Tibial artery (tissue), 4 donors: ENCODE measurements at regions not wholly inside any gene's neighbourhood (a gene's known extent, or its start where the extent isn't known, plus 50 kb on each side); places are given as distances from the start of the nearest gene placed in this dataset.

ENCODE experiments used
- DNase-seq, 2 donors: peaks; one replicate each; pipeline ENCODE4 v3.0.0-alpha.2; 2019
- H3K27ac ChIP-seq, 2 donors: fragments of 200-600 bp; sonication (generic) in 1 of 2; 1 replicate in 1 of 2; 2 replicates in 1 of 2; pipeline ENCODE4 v1.5.1; 2018 to 2019; ENCODE audit warnings: mild to moderate bottlenecking in 1 of 2
- H3K27me3 ChIP-seq, 2 donors: fragments of 200-600 bp; sonication (generic) in 1 of 2; one replicate each; pipeline versions ENCODE4 v1.5.1 to v1.6.0; 2016 to 2019
- H3K36me3 ChIP-seq, 3 donors: fragments of 200-600 bp; sonication (generic) in 2 of 3; one replicate each; pipeline ENCODE4 v1.5.1; 2016 to 2019; ENCODE audit warnings: mild to moderate bottlenecking in 2 of 3
- H3K4me1 ChIP-seq, 4 donors: fragments of 200-600 bp; sonication (generic) in 2 of 4; 1 replicate in 3 of 4; 2 replicates in 1 of 4; pipeline ENCODE4 v1.5.1; 2016 to 2019
- H3K4me3 ChIP-seq, 2 donors: fragments of 200-600 bp; sonication (generic) in 1 of 2; 1 replicate in 1 of 2; 2 replicates in 1 of 2; pipeline ENCODE4 v1.5.1; 2018 to 2019; ENCODE audit warnings: mild to moderate bottlenecking in 2 of 2
- H3K9me3 ChIP-seq, 3 donors: fragments of 200-600 bp; sonication (generic) in 1 of 3; one replicate each; pipeline ENCODE4 v1.5.1; 2016 to 2019
- intact Hi-C: fragments of 100-400 bp; cut with DNase I; formaldehyde crosslinking; loops from one replicate; pipeline ENCODE4 v1.15.0; 2023; ENCODE audit warnings: low total_unique reads
- TF ChIP-seq, protein P1 (sequence below), 2 experiments: fragments of 200-600 bp in 1 of 2; fragments of 450-650 bp in 1 of 2; IDR thresholded peaks; one replicate each; pipeline ENCODE4 v1.5.1; 2017 to 2019; ENCODE audit warnings: antibody characterized with exemption in 2 of 2, mild to moderate bottlenecking in 1 of 2, moderate library complexity in 1 of 2

DNA sequence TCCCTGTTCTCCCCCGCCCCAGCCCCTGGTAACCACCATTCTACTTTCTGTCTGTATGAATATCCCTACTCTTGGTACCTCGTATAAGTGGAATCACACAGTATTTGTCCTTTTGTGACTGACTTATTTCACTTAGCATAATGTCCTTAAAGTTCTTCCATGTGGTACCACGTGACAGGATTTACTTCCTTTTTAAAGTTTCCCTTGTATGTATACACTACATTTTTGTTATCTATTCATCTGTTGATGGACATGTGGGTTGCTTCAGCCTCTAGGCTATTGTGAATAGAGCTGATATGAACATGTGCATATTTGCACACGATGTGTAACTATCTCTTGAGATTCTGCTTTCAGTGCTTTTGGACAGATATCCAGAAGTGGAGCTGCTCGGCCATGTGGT is 59.6 kb upstream of the GJB6 start:
- H3K36me3 ChIP-seq, result no peaks in the 10 kb centered on the region
- TF ChIP-seq, protein P1, sequence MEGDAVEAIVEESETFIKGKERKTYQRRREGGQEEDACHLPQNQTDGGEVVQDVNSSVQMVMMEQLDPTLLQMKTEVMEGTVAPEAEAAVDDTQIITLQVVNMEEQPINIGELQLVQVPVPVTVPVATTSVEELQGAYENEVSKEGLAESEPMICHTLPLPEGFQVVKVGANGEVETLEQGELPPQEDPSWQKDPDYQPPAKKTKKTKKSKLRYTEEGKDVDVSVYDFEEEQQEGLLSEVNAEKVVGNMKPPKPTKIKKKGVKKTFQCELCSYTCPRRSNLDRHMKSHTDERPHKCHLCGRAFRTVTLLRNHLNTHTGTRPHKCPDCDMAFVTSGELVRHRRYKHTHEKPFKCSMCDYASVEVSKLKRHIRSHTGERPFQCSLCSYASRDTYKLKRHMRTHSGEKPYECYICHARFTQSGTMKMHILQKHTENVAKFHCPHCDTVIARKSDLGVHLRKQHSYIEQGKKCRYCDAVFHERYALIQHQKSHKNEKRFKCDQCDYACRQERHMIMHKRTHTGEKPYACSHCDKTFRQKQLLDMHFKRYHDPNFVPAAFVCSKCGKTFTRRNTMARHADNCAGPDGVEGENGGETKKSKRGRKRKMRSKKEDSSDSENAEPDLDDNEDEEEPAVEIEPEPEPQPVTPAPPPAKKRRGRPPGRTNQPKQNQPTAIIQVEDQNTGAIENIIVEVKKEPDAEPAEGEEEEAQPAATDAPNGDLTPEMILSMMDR (IDR thresholded peaks at IDR 0.05), result no peak
- no peaks in the 10 kb centered on the region for H3K4me1 ChIP-seq
- H3K27me3 ChIP-seq, result peaks cover 0 to 7% of the 10 kb centered on the region in 2 donors
- H3K4me3 ChIP-seq, result no peak overlapping the region
- no peak overlapping the region for H3K27ac ChIP-seq
- peaks cover 0 to under 1% (median 0%) of the 10 kb centered on the region in 3 donors for H3K9me3 ChIP-seq
- DNase-seq, result no peak
- intact Hi-C loops, result no loop called here

DNA sequence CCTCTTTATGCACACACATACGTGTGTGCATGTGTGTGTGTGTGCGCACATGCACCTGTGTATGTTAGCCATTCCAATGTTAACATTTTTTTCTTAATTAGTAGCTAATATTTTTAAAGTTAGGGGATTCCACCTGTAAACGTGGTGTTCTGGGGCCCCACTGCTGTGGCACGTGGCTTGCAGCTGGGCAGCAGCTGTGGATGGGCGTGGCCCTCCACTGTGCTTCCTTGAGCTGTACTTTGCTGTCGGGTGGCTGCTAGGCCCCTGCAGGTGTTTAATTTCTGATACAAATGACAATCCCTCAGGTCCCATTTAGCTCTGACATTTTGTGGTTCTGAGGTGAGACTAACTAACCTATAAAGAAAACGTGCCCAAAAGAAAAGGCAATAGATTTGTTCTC is 58.9 kb upstream of the GJB6 start:
- intact Hi-C loops, result no loop called here
- no peaks in the 10 kb centered on the region for H3K36me3 ChIP-seq
- H3K27me3 ChIP-seq, result peaks cover 0 to 5% of the 10 kb centered on the region in 2 donors
- H3K27ac ChIP-seq, result no peak overlapping the region
- TF ChIP-seq, protein P1 (IDR thresholded peaks at IDR 0.05), result no peak
- no peaks in the 10 kb centered on the region for H3K4me1 ChIP-seq
- peaks cover 0 to 7% (median 3%) of the 10 kb centered on the region in 3 donors for H3K9me3 ChIP-seq
- no peak for DNase-seq
- H3K4me3 ChIP-seq, result no peak overlapping the region

DNA sequence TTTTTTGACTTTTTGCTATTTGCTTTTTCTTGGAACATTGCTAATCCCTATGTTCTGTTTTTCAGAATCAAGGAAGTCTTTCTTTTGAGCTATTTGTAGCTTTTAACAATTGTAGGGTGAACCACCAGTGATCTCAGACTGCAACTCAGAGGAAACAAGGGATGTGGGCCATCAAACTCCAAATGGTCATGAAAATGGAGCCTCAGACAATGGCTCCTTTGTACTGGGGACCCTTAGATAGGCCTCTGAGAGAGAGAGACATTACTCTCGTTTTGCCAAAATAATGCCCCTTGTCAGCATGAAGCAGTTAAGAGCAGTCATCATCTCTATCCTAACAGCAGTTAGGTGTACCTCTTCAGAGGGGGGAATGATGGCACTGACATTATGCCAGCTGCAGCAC is 56.4 kb upstream of the GJB6 start:
- intact Hi-C loops, result no loop called here
- TF ChIP-seq, protein P1 (IDR thresholded peaks at IDR 0.05), result no peak

DNA sequence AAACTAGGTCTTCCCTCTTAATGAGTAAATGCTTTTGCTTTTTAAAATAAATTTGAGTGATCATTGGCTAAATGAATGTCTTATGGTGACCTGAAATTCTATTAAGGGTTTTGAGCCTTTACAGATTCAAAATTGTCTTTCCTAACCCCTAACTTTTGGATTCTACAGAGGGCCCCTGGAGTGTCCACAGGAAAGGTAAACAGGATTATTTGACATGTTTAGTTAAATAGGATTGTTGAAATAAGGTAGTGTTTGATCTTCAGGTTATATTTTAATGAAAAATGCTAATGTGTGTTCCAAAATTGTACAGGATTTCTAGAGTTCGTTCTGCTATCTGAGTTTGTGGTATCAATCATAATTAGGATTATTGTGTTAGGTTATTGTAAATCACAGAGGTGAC is 55.9 kb upstream of the GJB6 start:
- no peaks in the 10 kb centered on the region for H3K27me3 ChIP-seq
- intact Hi-C loops, result no loop called here
- no peaks in the 10 kb centered on the region for H3K36me3 ChIP-seq
- no peak overlapping the region for H3K27ac ChIP-seq
- H3K4me1 ChIP-seq, result no peaks in the 10 kb centered on the region
- DNase-seq, result no peak
- no peak overlapping the region for H3K4me3 ChIP-seq
- H3K9me3 ChIP-seq, result peaks cover 0 to 35% (median 34%) of the 10 kb centered on the region in 3 donors
- TF ChIP-seq, protein P1 (IDR thresholded peaks at IDR 0.05), result no peak

More for the DNA sequence above, 56.4 kb upstream of the GJB6 start:
- Histone ChIP-seq H3K4me1 (no peaks in the 10 kb centered on the region), H3K9me3 (peaks cover 0 to 30% (median 28%) of the 10 kb centered on the region in 3 donors), H3K36me3 (no peaks in the 10 kb centered on the region), H3K4me3 (no peak overlapping the region), H3K27ac (no peak overlapping the region), H3K27me3 (no peaks in the 10 kb centered on the region)
- no peak for DNase-seq

DNA sequence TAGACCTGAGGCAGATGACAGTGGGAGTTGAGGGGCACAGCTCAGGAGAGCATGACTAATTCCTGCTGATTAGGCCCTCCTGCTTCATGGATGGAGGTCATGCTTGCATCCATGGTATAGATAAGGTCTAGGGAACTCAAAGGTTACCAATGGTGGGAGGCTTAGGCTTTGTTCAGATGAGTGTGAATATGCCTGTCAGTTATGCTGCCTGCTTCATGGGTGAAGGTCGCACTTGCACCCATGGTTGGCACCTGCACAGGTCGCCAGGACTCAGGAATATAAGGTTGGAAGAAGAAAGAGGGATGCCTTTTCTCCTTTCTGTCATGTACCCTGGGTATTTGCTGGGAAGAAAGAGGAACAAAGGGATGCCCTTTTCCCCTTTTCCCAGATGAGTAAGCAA is 53.4 kb upstream of the GJB6 start:
- TF ChIP-seq, protein P1 (IDR thresholded peaks at IDR 0.05), result no peak
- intact Hi-C loops, result no loop called here
- no peak overlapping the region for H3K27ac ChIP-seq
- DNase-seq, result no peak
- H3K9me3 ChIP-seq, result peaks cover 0 to 45% (median 43%) of the 10 kb centered on the region in 3 donors
- H3K27me3 ChIP-seq, result no peaks in the 10 kb centered on the region
- no peak overlapping the region for H3K4me3 ChIP-seq
- no peaks in the 10 kb centered on the region for H3K4me1 ChIP-seq
- no peaks in the 10 kb centered on the region for H3K36me3 ChIP-seq
